HCT116 (cell line): ENCODE measurements at regions not wholly inside any gene's neighbourhood (a gene's known extent, or its start where the extent isn't known, plus 50 kb on each side); places are given as distances from the start of the nearest gene placed in this dataset.

ENCODE experiments used
- ATAC-seq: fragments of 200-7000 bp; cut with Tn5 transposase; 2 replicates; pipeline ENCODE4 v1.9.1; 2020; ENCODE audit warnings: mild to moderate bottlenecking, moderate library complexity
- BruUV-seq: library from RNA; stranded (reverse); fragments of 400-500 nt; replicated peaks from 2 replicates; lab custom pipeline; 2021; lab: Mats Ljungman, UMichigan
- CTCF ChIA-PET: fragments of 300-600 bp; sonication (Branson Sonifier 250); formaldehyde crosslinking; loops from one replicate; lab custom pipeline; 2021; ENCODE audit warnings: antibody characterized with exemption; lab: Charles Lee
- POLR2A ChIA-PET: fragments of 300-600, 350-600 bp; sonication (Branson Sonifier 250); formaldehyde crosslinking; loops from one replicate; lab custom pipeline; 2021; ENCODE audit warnings: antibody characterized with exemption; lab: Charles Lee
- RAD21 ChIA-PET, 2 experiments: fragments of 300-600 bp; sonication (Branson Sonifier 250); formaldehyde crosslinking; loops; one replicate each; lab custom pipeline; 2023; ENCODE audit warnings: low total read pairs in 2 of 2; ENCODE audit not compliant: uncharacterized antibody in 2 of 2, unreplicated experiment in 2 of 2, low non-redundant PET in 1 of 2; lab: Charles Lee
- DNase-seq: peaks from one replicate; pipeline ENCODE4 v3.0.0-alpha.2; 2010; ENCODE audit warnings: low read depth, low spot score
- H2AFZ ChIP-seq: fragments of 200-600 bp; shearing (Covaris generic), sonication (generic); 2 replicates; pipeline ENCODE4 v1.6.1; 2017; ENCODE audit warnings: low read depth, mixed run types, mixed read lengths, antibody characterized with exemption, low read length; ENCODE audit not compliant: poor library complexity, severe bottlenecking
- H3K27ac ChIP-seq: 2 replicates; pipeline ENCODE4 v1.5.1; 2012; ENCODE audit warnings: low read depth, low read length
- H3K27me3 ChIP-seq: fragments of 200-600 bp; sonication (generic); 2 replicates; pipeline ENCODE4 v1.6.1; 2016; ENCODE audit warnings: mixed run types, low read length, mixed read lengths; ENCODE audit not compliant: insufficient read depth
- H3K36me3 ChIP-seq, 2 experiments: fragments of 200-500 bp in 1 of 2; fragments of 200-600 bp in 1 of 2; sonication (Bioruptor generic) in 1 of 2; sonication (generic) in 1 of 2; 2 replicates each; pipeline versions ENCODE4 v1.5.1 to v1.6.1; 2014 to 2016; ENCODE audit warnings: low read length in 2 of 2, inconsistent platforms in 1 of 2, mixed read lengths in 1 of 2, mixed run types in 1 of 2; ENCODE audit not compliant: insufficient read depth in 2 of 2, control insufficient read depth in 1 of 2
- H3K4me1 ChIP-seq, 2 experiments: fragments of 200-600 bp in 1 of 2; sonication (generic) in 1 of 2; 2 replicates each; pipeline versions ENCODE4 v1.5.1 to v1.6.1; 2012 to 2017; ENCODE audit warnings: low read length in 2 of 2, inconsistent platforms in 1 of 2, mild to moderate bottlenecking in 1 of 2, mixed read lengths in 1 of 2, mixed run types in 1 of 2, moderate library complexity in 1 of 2; ENCODE audit not compliant: insufficient read depth in 2 of 2, control insufficient read depth in 1 of 2
- H3K4me2 ChIP-seq: fragments of 200-600 bp; sonication (generic); 2 replicates; pipeline ENCODE4 v1.6.1; 2017; ENCODE audit warnings: mixed run types, low read length, mixed read lengths
- H3K4me3 ChIP-seq, 2 experiments: fragments of 200-600 bp in 1 of 2; sonication (generic) in 1 of 2; replicated peaks in 1 of 2; 2 replicates each; pipeline ENCODE4 v1.5.1; 2011 to 2016; ENCODE audit warnings: low read length in 2 of 2, control low read depth in 1 of 2, low read depth in 1 of 2, mild to moderate bottlenecking in 1 of 2, mixed read lengths in 1 of 2, mixed run types in 1 of 2
- H3K79me2 ChIP-seq: fragments of 200-600 bp; sonication (generic); 2 replicates; pipeline ENCODE4 v1.6.1; 2017; ENCODE audit warnings: mild to moderate bottlenecking, mixed run types, low read length, moderate library complexity, mixed read lengths; ENCODE audit not compliant: insufficient read depth
- H3K9ac ChIP-seq: fragments of 200-600 bp; sonication (generic); 2 replicates; pipeline ENCODE4 v1.6.1; 2016; ENCODE audit warnings: low read length, mixed read lengths
- H3K9me2 ChIP-seq: fragments of 200-600 bp; sonication (generic), shearing (Covaris generic); 2 replicates; pipeline ENCODE4 v1.6.1; 2017; ENCODE audit warnings: mixed run types, mild to moderate bottlenecking, moderate library complexity; ENCODE audit not compliant: insufficient read depth
- H3K9me3 ChIP-seq, 2 experiments: fragments of 200-500 bp in 1 of 2; fragments of 200-600 bp in 1 of 2; sonication (Bioruptor generic) in 1 of 2; sonication (generic) in 1 of 2; 2 replicates each; pipeline ENCODE4 v1.6.1; 2014 to 2017; ENCODE audit warnings: low read length in 2 of 2, mixed read lengths in 2 of 2, inconsistent platforms in 1 of 2, low read depth in 1 of 2, mild to moderate bottlenecking in 1 of 2, mixed run types in 1 of 2, moderate library complexity in 1 of 2; ENCODE audit not compliant: control insufficient read depth in 1 of 2, insufficient read depth in 1 of 2
- H4K20me1 ChIP-seq: fragments of 200-600 bp; sonication (generic), shearing (Covaris generic); 2 replicates; pipeline ENCODE4 v1.6.1; 2017; ENCODE audit warnings: mixed run types, mild to moderate bottlenecking, moderate library complexity; ENCODE audit not compliant: insufficient read depth
- ATF3 ChIP-seq: IDR thresholded peaks from 2 replicates; pipeline ENCODE4 v1.6.1; 2012
- CEBPB ChIP-seq: IDR thresholded peaks from 2 replicates; pipeline ENCODE4 v1.6.1; 2012; ENCODE audit warnings: low read depth
- EGR1 ChIP-seq: IDR thresholded peaks from 2 replicates; pipeline ENCODE4 v1.6.1; 2012; ENCODE audit warnings: low read depth
- EZH2 ChIP-seq: fragments of 200-600 bp; sonication (generic); IDR thresholded peaks from 2 replicates; pipeline ENCODE4 v1.6.1; 2017; ENCODE audit warnings: antibody characterized with exemption, mixed run types
- JUND ChIP-seq: IDR thresholded peaks from 2 replicates; pipeline ENCODE4 v1.6.1; 2012
- MAX ChIP-seq: IDR thresholded peaks from 2 replicates; pipeline ENCODE4 v1.6.1; 2012
- POLR2A ChIP-seq: IDR thresholded peaks from 2 replicates; pipeline ENCODE4 v1.7.0; 2011; ENCODE audit warnings: borderline replicate concordance; ENCODE audit not compliant: insufficient read depth, insufficient read length; ENCODE audit errors: extremely low read depth
- POLR2AphosphoS5 ChIP-seq: IDR thresholded peaks from 2 replicates; pipeline ENCODE4 v1.6.1; 2011; ENCODE audit warnings: mild to moderate bottlenecking, low read depth, low read length, moderate library complexity
- REST ChIP-seq: IDR thresholded peaks from 2 replicates; pipeline ENCODE4 v1.6.1; 2012; ENCODE audit warnings: low read depth
- SIN3A ChIP-seq: IDR thresholded peaks from 2 replicates; pipeline ENCODE4 v1.6.1; 2012; ENCODE audit warnings: low read depth
- SP1 ChIP-seq: IDR thresholded peaks from 2 replicates; pipeline ENCODE4 v1.6.1; 2012; ENCODE audit warnings: low read depth
- TCF7L2 ChIP-seq: IDR thresholded peaks from 2 replicates; pipeline ENCODE4 v1.7.0; 2011; ENCODE audit warnings: borderline replicate concordance, inconsistent platforms; ENCODE audit not compliant: insufficient read depth, insufficient read length; ENCODE audit errors: extremely low read depth
- YY1 ChIP-seq: IDR thresholded peaks from 2 replicates; pipeline ENCODE4 v1.6.1; 2011; ENCODE audit warnings: low read length, low read depth, moderate library complexity, mild to moderate bottlenecking; ENCODE audit not compliant: insufficient replicate concordance; ENCODE audit errors: extremely low read depth
- ZFX ChIP-seq: fragments of 450-650 bp; IDR thresholded peaks from 2 replicates; pipeline ENCODE4 v1.6.1; 2017
- ZNF274 ChIP-seq: fragments of 200-500 bp; sonication (Bioruptor generic); IDR thresholded peaks from 2 replicates; pipeline ENCODE4 v1.6.1; 2014; ENCODE audit warnings: mild to moderate bottlenecking, low read depth, low read length, inconsistent platforms
- intact Hi-C: fragments of 100-400 bp; cut with micrococcal nuclease; formaldehyde crosslinking; loops from 2 replicates; pipeline ENCODE4 v1.10.0; 2022

GRCh38 chr7:115672024-115672423 lies 358.5 kb downstream of the TFEC start:
- Histone ChIP-seq H3K4me1 (peaks cover 0 to 7% of the 10 kb centered on the region in 2 experiments; a peak in 1 of 4 replicates), H3K36me3 (no peaks in the 10 kb centered on the region)
- CTCF ChIA-PET: no interaction called here
- BruUV-seq: no TSS peak
- RAD21 ChIA-PET: no interaction called here
- no peak for TF ChIP-seq POLR2A
- TF ChIP-seq CEBPB: no peak
- no peak for TF ChIP-seq ZFX
- no peak for TF ChIP-seq TCF7L2
- no peak for TF ChIP-seq REST
- TF ChIP-seq, all 23 proteins: peak for 0
- intact Hi-C loops: loop anchor here (10.0 kb wide), 1 partner anchor 1587 kb away; no protein-coding TSS in a partner anchor
- DNase-seq: no peak
- Histone ChIP-seq H3K4me3 (no peak overlapping the region), H3K9me2 (no peaks in the 10 kb centered on the region), H2AFZ (peak overlapping the region; percentile 22), H3K9ac (no peak overlapping the region), H3K79me2 (no peaks in the 10 kb centered on the region), H3K9me3 (no peaks in the 10 kb centered on the region), H3K4me2 (no peak overlapping the region), H3K27me3 (no peaks in the 10 kb centered on the region), H3K27ac (no peak overlapping the region), H4K20me1 (no peaks in the 10 kb centered on the region)
- POLR2A ChIA-PET: no interaction called here
- ATAC-seq: no peak

GRCh38 chr7:115662676-115663075 lies 367.9 kb downstream of the TFEC start:
- intact Hi-C loops: no loop called here
- Histone ChIP-seq H2AFZ (no peak overlapping the region), H3K4me3 (no peak overlapping the region), H4K20me1 (no peaks in the 10 kb centered on the region), H3K4me2 (no peak overlapping the region), H3K36me3 (no peaks in the 10 kb centered on the region), H3K79me2 (no peaks in the 10 kb centered on the region), H3K27ac (no peak overlapping the region), H3K9ac (no peak overlapping the region), H3K9me2 (no peaks in the 10 kb centered on the region), H3K27me3 (no peaks in the 10 kb centered on the region), H3K9me3 (no peaks in the 10 kb centered on the region), H3K4me1 (no peaks in the 10 kb centered on the region)
- no peak for DNase-seq
- BruUV-seq: no TSS peak
- no peak for ATAC-seq
- RAD21 ChIA-PET: no interaction called here
- CTCF ChIA-PET: no interaction called here
- POLR2A ChIA-PET: no interaction called here
- no peak for TF ChIP-seq EZH2
- TF ChIP-seq ATF3: no peak
- no peak for TF ChIP-seq REST
- TF ChIP-seq POLR2AphosphoS5: no peak
- TF ChIP-seq YY1: no peak
- TF ChIP-seq EGR1: no peak
- TF ChIP-seq ZNF274: no peak
- TF ChIP-seq MAX: no peak
- no peak for TF ChIP-seq SP1
- TF ChIP-seq JUND: no peak
- TF ChIP-seq SIN3A: no peak
